HEK293T (cell line): ENCODE measurements at regions not wholly inside any gene's neighbourhood (a gene's known extent, or its start where the extent isn't known, plus 50 kb on each side); places are given as distances from the start of the nearest gene placed in this dataset.

Experiments used
- BHLHE40 ChIP-seq: fragments of 450-650 bp; IDR thresholded peaks from 2 replicates; pipeline ENCODE4 v1.6.1; 2016; ENCODE audit warnings: mild to moderate bottlenecking, moderate library complexity, borderline replicate concordance
- FOXM1 ChIP-seq: fragments of 450-650 bp; IDR thresholded peaks from 2 replicates; pipeline ENCODE4 v1.6.1; 2017; ENCODE audit warnings: mild to moderate bottlenecking, borderline replicate concordance
- PKNOX1 ChIP-seq: fragments of 450-650 bp; IDR thresholded peaks from 2 replicates; pipeline ENCODE4 v1.6.1; 2016

- TF ChIP-seq FOXM1, result no peak
- no peak for TF ChIP-seq PKNOX1
- no peak for TF ChIP-seq BHLHE40
Observed at GRCh38 chr4:159747983-159748382, 645.1 kb downstream of the RAPGEF2 start.
